ENCODE measurements at regions not wholly inside any gene's neighbourhood (a gene's known extent, or its start where the extent isn't known, plus 50 kb on each side); places are given as distances from the start of the nearest gene placed in this dataset.

DNA sequence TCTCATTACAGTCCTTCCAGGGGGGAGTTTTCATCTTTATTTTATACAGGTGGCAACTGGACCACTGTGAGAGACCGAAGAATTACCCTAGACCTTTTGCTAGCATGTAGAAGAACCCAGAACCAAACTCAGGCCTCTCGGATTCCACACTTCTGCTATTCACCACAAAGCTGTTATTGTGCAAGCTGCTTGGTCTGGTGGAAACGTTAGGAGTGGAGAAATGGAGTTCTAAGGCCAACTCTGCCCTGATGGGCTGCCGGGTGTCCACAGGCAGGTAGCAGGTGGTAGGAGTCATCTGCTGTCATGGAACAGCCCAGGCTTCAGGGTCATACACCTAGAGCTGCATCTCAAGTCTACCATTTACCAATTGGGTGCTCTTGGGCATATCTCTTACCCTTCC lies 218.8 kb downstream of the BCL11A start:
- H3K23me2 ChIP-seq (ENCODE audit: low read depth, low read length), result no peaks in the 10 kb centered on the region
- no peak overlapping the region for H2AFZ ChIP-seq (ENCODE audit: low read length)
- no peak overlapping the region for H2BK120ac ChIP-seq (replicated peaks; ENCODE audit: low read depth, low read length)
- no peaks in the 10 kb centered on the region for H3K4me1 ChIP-seq (replicated peaks in 1 of 4; ENCODE audit: control insufficient read depth in 3 of 4, insufficient read depth in 4 of 4, low read length in 3 of 4)
- no peak overlapping the region for H2BK12ac ChIP-seq (ENCODE audit: low read depth, low read length)
- no peak overlapping the region for H4K91ac ChIP-seq (replicated peaks; ENCODE audit: insufficient read length, low read length)
- H4K5ac ChIP-seq (ENCODE audit: insufficient read length, low read depth, low read length), result no peak overlapping the region
- H3K14ac ChIP-seq (ENCODE audit: insufficient read length), result no peak overlapping the region
- H2AK5ac ChIP-seq (ENCODE audit: low read depth, low read length), result no peak overlapping the region
- no peak overlapping the region for H3K27ac ChIP-seq (ENCODE audit: low read depth, low read length)
- no peak overlapping the region for H3K56ac ChIP-seq (replicated peaks; ENCODE audit: insufficient read length, low read depth, low read length)
- H3K36me3 ChIP-seq (ENCODE audit: control insufficient read depth in 2 of 4, insufficient read depth in 4 of 4, low read length in 3 of 4), result no peaks in the 10 kb centered on the region
- FAIRE-seq, result no peak
- CTCF ChIA-PET (ENCODE audit: partially characterized antibody), result interaction anchor here (0.6 to 2.9 kb wide), 6 partner anchors 11 to 247 kb away, joined by 3 to 11 read pairs (median 5); no protein-coding TSS in a partner anchor
- no peak overlapping the region for H3K18ac ChIP-seq (ENCODE audit: extremely low read depth, low read length)
- H2BK15ac ChIP-seq (ENCODE audit: low read length), result no peak overlapping the region
- no peak overlapping the region; a peak in 1 of 7 replicates for H3K9ac ChIP-seq (replicated peaks in 1 of 4; ENCODE audit: extremely low read depth in 1 of 4, low read depth in 3 of 4, low read length in 3 of 4)
- no peak overlapping the region for H2BK20ac ChIP-seq (ENCODE audit: low read length)
- H3K27me3 ChIP-seq (replicated peaks in 1 of 4; ENCODE audit: control insufficient read depth in 3 of 4, extremely low read depth in 1 of 4, insufficient read depth in 3 of 4, low read length in 3 of 4), result no peaks in the 10 kb centered on the region
- no peak overlapping the region for H3K23ac ChIP-seq (ENCODE audit: insufficient read length)
- 83% methylated on average over 4 of the region's 4 CpGs; no CpG with 5 or more reads in 1 of the 2 experiments for WGBS, 2 experiments (ENCODE audit: extremely low coverage in 1 of 2, insufficient coverage in 1 of 2, insufficient read length in 1 of 2, insufficient replicate concordance in 2 of 2, low coverage in 1 of 2, low lambda C conversion rate in 2 of 2, missing lambda C conversion rate in 1 of 2)
- H3K4me3 ChIP-seq (ENCODE audit: extremely low read depth in 1 of 4, insufficient read depth in 2 of 4, low read depth in 3 of 4, low read length in 4 of 4), result no peak overlapping the region
- H3K79me1 ChIP-seq (ENCODE audit: low read depth, low read length), result no peaks in the 10 kb centered on the region
- POLR2A ChIA-PET (ENCODE audit: partially characterized antibody), result interaction anchor here (0.6 kb wide), 1 partner anchor 1314 kb away, joined by 3 read pairs; no protein-coding TSS in a partner anchor
- H3K79me2 ChIP-seq (ENCODE audit: control insufficient read depth in 1 of 2, insufficient read depth in 2 of 2, low read length in 2 of 2), result no peaks in the 10 kb centered on the region
- no peak overlapping the region for H2BK5ac ChIP-seq (ENCODE audit: low read depth, low read length)
- H3K9me3 ChIP-seq (ENCODE audit: insufficient read depth in 2 of 2, low read depth in 1 of 2, low read length in 1 of 2), result no peaks in the 10 kb centered on the region
- no peak overlapping the region for H3K4ac ChIP-seq (replicated peaks; ENCODE audit: insufficient read length, low read depth, low read length)
- no peaks in the 10 kb centered on the region for H4K20me1 ChIP-seq (replicated peaks in 1 of 2; ENCODE audit: control insufficient read depth in 1 of 2, insufficient read depth in 2 of 2, low read length in 2 of 2)
- no peak overlapping the region for H4K8ac ChIP-seq (ENCODE audit: extremely low read depth, insufficient read depth, low read length)
- DNase-seq (ENCODE audit: low read depth in 1 of 2, low spot score in 2 of 2), result no peak
- no peak overlapping the region for H3K4me2 ChIP-seq (ENCODE audit: insufficient read depth in 1 of 2, low read depth in 2 of 2, low read length in 2 of 2)
- TF ChIP-seq ASH2L (IDR thresholded peaks at IDR 0.05; ENCODE audit: low read length) (no peak), SUZ12 (IDR thresholded peaks at IDR 0.05; ENCODE audit: low read length) (no peak), E2F6 (IDR thresholded peaks at IDR 0.05) (no peak), SRF (IDR thresholded peaks at IDR 0.05; ENCODE audit: low read depth, low read length) (no peak), NANOG (IDR thresholded peaks at IDR 0.05; ENCODE audit: insufficient read depth, low read depth, low read length, poor library complexity, severe bottlenecking) (no peak), NRF1 (IDR thresholded peaks at IDR 0.05; ENCODE audit: low read depth, low read length) (no peak), TBP (IDR thresholded peaks at IDR 0.05; ENCODE audit: low read depth, low read length) (no peak), SIRT6 (IDR thresholded peaks at IDR 0.05; ENCODE audit: low read length) (no peak), SIN3A (conservative IDR thresholded peaks at IDR 0.05 in 1 of 2, IDR thresholded peaks at IDR 0.05 in 1 of 2; ENCODE audit: low read depth in 1 of 2, low read length in 2 of 2) (no peak), ZNF274 (IDR thresholded peaks at IDR 0.05; ENCODE audit: borderline replicate concordance, extremely low read depth, low read length) (no peak)
- TF ChIP-seq, protein P1, sequence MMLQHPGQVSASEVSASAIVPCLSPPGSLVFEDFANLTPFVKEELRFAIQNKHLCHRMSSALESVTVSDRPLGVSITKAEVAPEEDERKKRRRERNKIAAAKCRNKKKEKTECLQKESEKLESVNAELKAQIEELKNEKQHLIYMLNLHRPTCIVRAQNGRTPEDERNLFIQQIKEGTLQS (IDR thresholded peaks at IDR 0.05; ENCODE audit: insufficient read depth, low read depth, low read length), result no peak
- TF ChIP-seq, protein P2, sequence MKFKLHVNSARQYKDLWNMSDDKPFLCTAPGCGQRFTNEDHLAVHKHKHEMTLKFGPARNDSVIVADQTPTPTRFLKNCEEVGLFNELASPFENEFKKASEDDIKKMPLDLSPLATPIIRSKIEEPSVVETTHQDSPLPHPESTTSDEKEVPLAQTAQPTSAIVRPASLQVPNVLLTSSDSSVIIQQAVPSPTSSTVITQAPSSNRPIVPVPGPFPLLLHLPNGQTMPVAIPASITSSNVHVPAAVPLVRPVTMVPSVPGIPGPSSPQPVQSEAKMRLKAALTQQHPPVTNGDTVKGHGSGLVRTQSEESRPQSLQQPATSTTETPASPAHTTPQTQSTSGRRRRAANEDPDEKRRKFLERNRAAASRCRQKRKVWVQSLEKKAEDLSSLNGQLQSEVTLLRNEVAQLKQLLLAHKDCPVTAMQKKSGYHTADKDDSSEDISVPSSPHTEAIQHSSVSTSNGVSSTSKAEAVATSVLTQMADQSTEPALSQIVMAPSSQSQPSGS (IDR thresholded peaks at IDR 0.05; ENCODE audit: low read length), result no peak
